Adrenal gland (tissue), 9 donors: ENCODE measurements at regions not wholly inside any gene's neighbourhood (a gene's known extent, or its start where the extent isn't known, plus 50 kb on each side); places are given as distances from the start of the nearest gene placed in this dataset.
A peak's percentile ranks its signal among the peaks of the same experiment; 100 is the strongest.

Experiments
- DNase-seq, 7 donors: peaks; one replicate each; pipeline ENCODE4 v3.0.0-alpha.2; 2019 to 2020
- H3K27ac ChIP-seq, 5 donors: fragments of 200-600 bp; sonication (generic) in 4 of 5; 1 replicate in 3 of 5; 2 replicates in 2 of 5; pipeline versions ENCODE4 v1.5.1 to v1.8.0; 2016 to 2020; ENCODE audit warnings: mild to moderate bottlenecking in 1 of 5
- H3K27me3 ChIP-seq: fragments of 200-600 bp; 2 replicates; pipeline ENCODE4 v1.8.0; 2021
- H3K36me3 ChIP-seq, 2 donors: fragments of 200-600 bp; replicated peaks in 1 of 2; 1 replicate in 1 of 2; 2 replicates in 1 of 2; pipeline versions ENCODE4 v1.5.1 to v1.8.0; 2018 to 2022
- H3K4me1 ChIP-seq, 2 donors: fragments of 200-600 bp; replicated peaks in 1 of 2; 1 replicate in 1 of 2; 2 replicates in 1 of 2; pipeline versions ENCODE4 v1.5.1 to v1.8.0; 2018 to 2021
- H3K4me3 ChIP-seq, 4 donors: fragments of 200-600 bp; sonication (generic) in 3 of 4; one replicate each; pipeline ENCODE4 v1.5.1; 2016 to 2018
- H3K9me3 ChIP-seq, 3 donors: fragments of 200-600 bp; sonication (generic) in 1 of 3; replicated peaks in 1 of 3; 1 replicate in 2 of 3; 2 replicates in 1 of 3; pipeline versions ENCODE4 v1.5.1 to v1.8.0; 2016 to 2021
- CTCF ChIP-seq, 6 experiments: fragments of 450-650 bp in 4 of 6; fragments of 200-600 bp in 2 of 6; sonication (generic) in 1 of 6; IDR thresholded peaks; 1 replicate in 5 of 6; 2 replicates in 1 of 6; pipeline versions ENCODE4 v1.5.1 to v1.8.0; 2016 to 2021; ENCODE audit warnings: antibody characterized with exemption in 6 of 6, mild to moderate bottlenecking in 2 of 6, moderate library complexity in 1 of 6
- POLR2A ChIP-seq, 2 donors: fragments of 450-650 bp; IDR thresholded peaks; one replicate each; pipeline ENCODE4 v1.6.1; 2017; ENCODE audit warnings: antibody characterized with exemption in 2 of 2, mild to moderate bottlenecking in 2 of 2, moderate library complexity in 1 of 2
- WGBS, 4 donors: extraction: QIAGEN DNeasy Blood & Tissue Kit in 2 of 4; methylation state at CpG; one replicate each; pipeline versions ENCODE4 v1.1.5 to v1.1.7; 2013 to 2017; 5-methylcytosine and 5-hydroxymethylcytosine counted together
- intact Hi-C, 2 donors: fragments of 100-400 bp; cut with DNase I; formaldehyde crosslinking; loops; one replicate each; pipeline versions ENCODE4 v1.14.1 to v1.15.0; 2022 to 2023
- donor health status: healthy with polysubstance abuse.
- donor health status: Bipolar disorder and iron deficiency.
- donor health status: DM: yes; HTN: yes; CAD: no.
- donor health status: DM: no; HTN: no; CAD: no.
- donor health status: DM: no; HTN: no; CAD: no.

- H3K36me3 ChIP-seq: no peaks in the 10 kb centered on the region
- H3K27me3 ChIP-seq: no peaks in the 10 kb centered on the region
- intact Hi-C loops: loop anchor here in 1 of 2 donors (5.0 kb wide), 1 partner anchor 319 kb away; no protein-coding TSS in a partner anchor
- TF ChIP-seq POLR2A (IDR thresholded peaks at IDR 0.05) (no peak), CTCF (IDR thresholded peaks at IDR 0.05) (peak; percentile 38 to 66 (median 53))
- 25 to 29% (median 28%) methylated on average over 14 of the region's 14 CpGs for WGBS, 4 donors
- peak in 1 of 7 donors; percentile 39 for DNase-seq
- no peak overlapping the region for H3K4me3 ChIP-seq
- H3K4me1 ChIP-seq: no peaks in the 10 kb centered on the region
- H3K27ac ChIP-seq: no peak overlapping the region
- H3K9me3 ChIP-seq: no peaks in the 10 kb centered on the region
These were observed 76.0 kb upstream of the LSM14A start for GRCh38 chr19:34096020-34096915.

GRCh38 chr19:34104096-34104495 is 68.2 kb upstream of the LSM14A start:
- WGBS, 4 donors: 57 to 65% (median 57%) methylated on average over 5 of the region's 5 CpGs
- DNase-seq: no peak
- no peaks in the 10 kb centered on the region for H3K4me1 ChIP-seq
- no peak overlapping the region for H3K27ac ChIP-seq
- intact Hi-C loops: no loop called here
- H3K9me3 ChIP-seq: no peaks in the 10 kb centered on the region
- TF ChIP-seq POLR2A (IDR thresholded peaks at IDR 0.05) (no peak), CTCF (IDR thresholded peaks at IDR 0.05) (no peak)
- H3K4me3 ChIP-seq: no peak overlapping the region
- H3K27me3 ChIP-seq: no peaks in the 10 kb centered on the region
- no peaks in the 10 kb centered on the region for H3K36me3 ChIP-seq

GRCh38 chr19:34104557-34104956 is 67.7 kb upstream of the LSM14A start:
- intact Hi-C loops: no loop called here
- Histone ChIP-seq H3K9me3 (no peaks in the 10 kb centered on the region), H3K36me3 (no peaks in the 10 kb centered on the region), H3K4me1 (no peaks in the 10 kb centered on the region), H3K4me3 (no peak overlapping the region), H3K27ac (no peak overlapping the region), H3K27me3 (no peaks in the 10 kb centered on the region)
- no peak for TF ChIP-seq CTCF (IDR thresholded peaks at IDR 0.05)
- no peak for TF ChIP-seq POLR2A (IDR thresholded peaks at IDR 0.05)
- WGBS, 4 donors: 35 to 50% (median 45%) methylated on average over 5 of the region's 5 CpGs
- DNase-seq: no peak

- no peak for TF ChIP-seq CTCF (IDR thresholded peaks at IDR 0.05)
- TF ChIP-seq POLR2A (IDR thresholded peaks at IDR 0.05): no peak
- H3K27ac ChIP-seq: no peak overlapping the region
- 36 to 46% (median 37%) methylated on average over 3 of the region's 3 CpGs for WGBS, 4 donors
These were observed 62.7 kb upstream of the LSM14A start for GRCh38 chr19:34109596-34109995.

More at GRCh38 chr19:34109596-34109995, 62.7 kb upstream of the LSM14A start:
- no peaks in the 10 kb centered on the region for H3K27me3 ChIP-seq
- H3K4me3 ChIP-seq: no peak overlapping the region
- no peaks in the 10 kb centered on the region for H3K4me1 ChIP-seq
- no peak for DNase-seq
- no peaks in the 10 kb centered on the region for H3K9me3 ChIP-seq
- H3K36me3 ChIP-seq: no peaks in the 10 kb centered on the region
- intact Hi-C loops: no loop called here
